Activated T-cell treated with anti-CD3 and anti-CD28 coated beads, Interleukin-2, amount 50 U/mL, for 48 hours (primary cell): ENCODE measurements at regions not wholly inside any gene's neighbourhood (a gene's known extent, or its start where the extent isn't known, plus 50 kb on each side); places are given as distances from the start of the nearest gene placed in this dataset.

Experiments used
- DNase-seq, 2 experiments: peaks; one replicate each; pipeline ENCODE4 v3.0.0-alpha.2; 2020

- DNase-seq, result no peak
Observed at GRCh38 chr16:49121636-49122035, 160.0 kb downstream of the CBLN1 start.

- DNase-seq, result no peak
Observed at GRCh38 chr16:49120631-49121030, 161.0 kb downstream of the CBLN1 start.

- DNase-seq, result no peak
Observed at GRCh38 chr16:49116873-49117272, 164.8 kb downstream of the CBLN1 start.

- DNase-seq, result no peak
Observed at GRCh38 chr16:49115956-49116355, 165.7 kb downstream of the CBLN1 start.

- DNase-seq, result no peak
Observed at GRCh38 chr16:49112754-49113153, 168.9 kb downstream of the CBLN1 start.

GRCh38 chr16:49111351-49111750 is 170.3 kb downstream of the CBLN1 start:
- DNase-seq, result no peak

- DNase-seq, result no peak
Observed at GRCh38 chr16:49108611-49109010, 173.0 kb downstream of the CBLN1 start.

GRCh38 chr16:49103298-49103697 is 178.3 kb downstream of the CBLN1 start:
- no peak for DNase-seq

- no peak for DNase-seq
Observed at GRCh38 chr16:49101997-49102396, 179.6 kb downstream of the CBLN1 start.

- no peak for DNase-seq
Observed at GRCh38 chr16:49100366-49100765, 181.3 kb downstream of the CBLN1 start.

GRCh38 chr16:49097964-49098363 is 183.7 kb downstream of the CBLN1 start:
- no peak for DNase-seq

GRCh38 chr16:49096176-49096945 is 185.3 kb downstream of the CBLN1 start:
- DNase-seq, result no peak

GRCh38 chr16:49095539-49095938 is 186.1 kb downstream of the CBLN1 start:
- DNase-seq, result no peak

GRCh38 chr16:49094471-49094870 is 187.2 kb downstream of the CBLN1 start:
- no peak for DNase-seq

GRCh38 chr16:49093939-49094338 is 187.7 kb downstream of the CBLN1 start:
- DNase-seq, result no peak

GRCh38 chr16:49092704-49093103 is 188.9 kb downstream of the CBLN1 start:
- no peak for DNase-seq

GRCh38 chr16:49089533-49089932 is 192.1 kb downstream of the CBLN1 start:
- no peak for DNase-seq

GRCh38 chr16:49089039-49089438 is 192.6 kb downstream of the CBLN1 start:
- DNase-seq, result no peak

- DNase-seq, result no peak
Observed at GRCh38 chr16:49085686-49086085, 196.0 kb downstream of the CBLN1 start.

GRCh38 chr16:49084628-49085390 is 196.8 kb downstream of the CBLN1 start:
- no peak for DNase-seq

GRCh38 chr16:49081554-49081953 is 200.1 kb downstream of the CBLN1 start:
- DNase-seq, result no peak

- no peak for DNase-seq
Observed at GRCh38 chr16:49081086-49081485, 200.6 kb downstream of the CBLN1 start.

- DNase-seq, result no peak
Observed at GRCh38 chr16:49078571-49078970, 203.1 kb downstream of the CBLN1 start.

- DNase-seq, result no peak
Observed at GRCh38 chr16:49078104-49078503, 203.5 kb downstream of the CBLN1 start.
